Fibroblast of the aortic adventitia (primary cell): ENCODE measurements at regions not wholly inside any gene's neighbourhood (a gene's known extent, or its start where the extent isn't known, plus 50 kb on each side); places are given as distances from the start of the nearest gene placed in this dataset.

Experiments
- DNase-seq: peaks from one replicate; pipeline ENCODE4 v3.0.0-alpha.2; 2010; ENCODE audit warnings: low read depth
- H3K4me3 ChIP-seq: 2 replicates; pipeline ENCODE4 v1.5.1; 2011; ENCODE audit warnings: low read depth, mild to moderate bottlenecking, control low read depth, low read length, moderate library complexity
- TF ChIP-seq, protein P1 (sequence below): IDR thresholded peaks from 2 replicates; pipeline ENCODE4 v1.5.1; 2011; ENCODE audit warnings: mild to moderate bottlenecking, low read length, control low read depth, inconsistent platforms; ENCODE audit not compliant: insufficient read depth

GRCh38 chr4:10253765-10254164, 137.2 kb upstream of the WDR1 start:
- H3K4me3 ChIP-seq = no peak overlapping the region
- TF ChIP-seq, protein P1, sequence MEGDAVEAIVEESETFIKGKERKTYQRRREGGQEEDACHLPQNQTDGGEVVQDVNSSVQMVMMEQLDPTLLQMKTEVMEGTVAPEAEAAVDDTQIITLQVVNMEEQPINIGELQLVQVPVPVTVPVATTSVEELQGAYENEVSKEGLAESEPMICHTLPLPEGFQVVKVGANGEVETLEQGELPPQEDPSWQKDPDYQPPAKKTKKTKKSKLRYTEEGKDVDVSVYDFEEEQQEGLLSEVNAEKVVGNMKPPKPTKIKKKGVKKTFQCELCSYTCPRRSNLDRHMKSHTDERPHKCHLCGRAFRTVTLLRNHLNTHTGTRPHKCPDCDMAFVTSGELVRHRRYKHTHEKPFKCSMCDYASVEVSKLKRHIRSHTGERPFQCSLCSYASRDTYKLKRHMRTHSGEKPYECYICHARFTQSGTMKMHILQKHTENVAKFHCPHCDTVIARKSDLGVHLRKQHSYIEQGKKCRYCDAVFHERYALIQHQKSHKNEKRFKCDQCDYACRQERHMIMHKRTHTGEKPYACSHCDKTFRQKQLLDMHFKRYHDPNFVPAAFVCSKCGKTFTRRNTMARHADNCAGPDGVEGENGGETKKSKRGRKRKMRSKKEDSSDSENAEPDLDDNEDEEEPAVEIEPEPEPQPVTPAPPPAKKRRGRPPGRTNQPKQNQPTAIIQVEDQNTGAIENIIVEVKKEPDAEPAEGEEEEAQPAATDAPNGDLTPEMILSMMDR = no peak
- no peak for DNase-seq

GRCh38 chr4:10245751-10246150, 129.2 kb upstream of the WDR1 start:
- TF ChIP-seq, protein P1 = no peak
- H3K4me3 ChIP-seq = no peak overlapping the region
- no peak for DNase-seq

DNA sequence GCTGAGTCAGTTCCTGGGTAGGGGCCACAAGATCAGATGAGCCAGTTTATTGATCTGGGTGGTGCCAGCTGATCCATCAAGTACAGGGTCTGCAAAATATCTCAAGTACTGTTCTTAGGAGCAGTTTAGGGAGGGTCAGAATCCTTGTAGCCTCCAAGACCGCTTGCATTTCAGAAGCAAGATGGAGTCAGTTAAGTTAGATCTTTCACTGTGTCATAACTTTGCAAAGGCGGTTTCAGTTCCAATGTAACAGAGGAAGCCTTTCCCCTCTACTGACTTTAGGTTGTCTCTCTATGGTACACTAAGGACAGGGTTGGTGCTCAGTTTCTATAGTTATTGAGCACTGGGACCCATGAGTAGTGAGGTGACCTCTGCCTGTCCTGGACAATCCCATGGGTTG, 127.3 kb upstream of the WDR1 start:
- TF ChIP-seq, protein P1 = no peak

GRCh38 chr4:10240691-10241090, 124.1 kb upstream of the WDR1 start:
- TF ChIP-seq, protein P1 = no peak
- no peak for DNase-seq
- no peak overlapping the region for H3K4me3 ChIP-seq

More for the DNA sequence above, 127.3 kb upstream of the WDR1 start:
- no peak for DNase-seq
- H3K4me3 ChIP-seq = no peak overlapping the region

- DNase-seq = peak; percentile 32
- no peak overlapping the region for H3K4me3 ChIP-seq
- TF ChIP-seq, protein P1 = no peak
These were observed 123.5 kb upstream of the WDR1 start for GRCh38 chr4:10239982-10240654.

- DNase-seq = no peak
- H3K4me3 ChIP-seq = no peak overlapping the region
- TF ChIP-seq, protein P1 = no peak
These were observed 120.5 kb upstream of the WDR1 start for GRCh38 chr4:10237131-10237530.

- TF ChIP-seq, protein P1 = no peak
- no peak for DNase-seq
- H3K4me3 ChIP-seq = no peak overlapping the region
These were observed 115.5 kb upstream of the WDR1 start for GRCh38 chr4:10232114-10232513.
